Endothelial cell of umbilical vein (primary cell): ENCODE measurements at regions not wholly inside any gene's neighbourhood (a gene's known extent, or its start where the extent isn't known, plus 50 kb on each side); places are given as distances from the start of the nearest gene placed in this dataset.

Experiments used
- BruUV-seq: library from RNA; stranded (reverse); fragments of 400-500 nt; replicated peaks from 2 replicates; lab custom pipeline; 2021; lab: Mats Ljungman, UMichigan
- CTCF ChIA-PET: fragments of 300-600, 350-600 bp; sonication (Branson Sonifier 250); formaldehyde crosslinking; loops from one replicate; lab custom pipeline; 2021; ENCODE audit warnings: antibody characterized with exemption, inconsistent platforms; lab: Charles Lee
- POLR2A ChIA-PET: fragments of 300-600, 350-600 bp; sonication (Branson Sonifier 250); formaldehyde crosslinking; loops from one replicate; lab custom pipeline; 2021; ENCODE audit warnings: antibody characterized with exemption, inconsistent platforms; lab: Charles Lee
- DNase-seq: peaks from one replicate; pipeline ENCODE4 v3.0.0-alpha.2; 2011; ENCODE audit warnings: low read depth, low spot score
- FAIRE-seq: peaks from 2 replicates; lab custom pipeline; 2011; peaks lifted over from hg19 to GRCh38; lab: Jason Lieb, UNC
- H2AFZ ChIP-seq: 2 replicates; pipeline ENCODE4 v1.6.0; 2012; ENCODE audit warnings: low read depth, low read length, control low read depth, inconsistent platforms
- H3K27ac ChIP-seq: 2 replicates; pipeline ENCODE4 v1.5.1; 2011; ENCODE audit warnings: low read depth, mild to moderate bottlenecking, control low read depth, low read length, moderate library complexity; ENCODE audit not compliant: insufficient read depth
- H3K27me3 ChIP-seq, 2 experiments: 2 replicates each; pipeline versions ENCODE4 v1.6.0 to v1.6.1; 2011; ENCODE audit warnings: low read length in 2 of 2, mixed read lengths in 1 of 2; ENCODE audit not compliant: control insufficient read depth in 2 of 2, insufficient read depth in 2 of 2
- H3K36me3 ChIP-seq, 2 experiments: 2 replicates in 1 of 2; 3 replicates in 1 of 2; pipeline ENCODE4 v1.5.1; 2011; ENCODE audit warnings: low read length in 2 of 2, mild to moderate bottlenecking in 1 of 2, moderate library complexity in 1 of 2; ENCODE audit not compliant: control insufficient read depth in 2 of 2, insufficient read depth in 2 of 2; ENCODE audit errors: extremely low read depth in 1 of 2
- H3K4me1 ChIP-seq: 3 replicates; pipeline ENCODE4 v1.5.1; 2011; ENCODE audit warnings: mild to moderate bottlenecking, low read length; ENCODE audit not compliant: control insufficient read depth, insufficient read depth; ENCODE audit errors: extremely low read depth
- H3K4me2 ChIP-seq: 2 replicates; pipeline ENCODE4 v1.6.1; 2011; ENCODE audit warnings: low read length, control low read depth, mixed read lengths; ENCODE audit not compliant: insufficient read depth
- H3K4me3 ChIP-seq, 3 experiments: fragments of 200-600 bp in 1 of 3; sonication (generic), shearing (Covaris generic) in 1 of 3; replicated peaks in 1 of 3; 2 replicates each; pipeline ENCODE4 v1.5.1; 2011 to 2016; ENCODE audit warnings: control low read depth in 3 of 3, low read length in 3 of 3, mild to moderate bottlenecking in 2 of 3, inconsistent platforms in 1 of 3, low read depth in 1 of 3, moderate library complexity in 1 of 3; ENCODE audit not compliant: insufficient read depth in 1 of 3
- H3K79me2 ChIP-seq: 2 replicates; pipeline ENCODE4 v1.6.0; 2012; ENCODE audit warnings: low read length, inconsistent platforms; ENCODE audit not compliant: control insufficient read depth, insufficient read depth
- H3K9ac ChIP-seq: replicated peaks from 2 replicates; pipeline ENCODE3; 2011; ENCODE audit warnings: low read length, control low read depth; ENCODE audit not compliant: insufficient read depth; ENCODE audit errors: extremely low read depth
- H3K9me1 ChIP-seq: replicated peaks from 3 replicates; pipeline ENCODE4 v1.6.0; 2011; ENCODE audit warnings: mild to moderate bottlenecking, low read length; ENCODE audit not compliant: control insufficient read depth, insufficient read depth; ENCODE audit errors: extremely low read depth
- H3K9me3 ChIP-seq: replicated peaks from 2 replicates; pipeline ENCODE4 v1.5.1; 2012; ENCODE audit warnings: low read length, inconsistent platforms; ENCODE audit not compliant: control insufficient read depth, insufficient read depth
- H4K20me1 ChIP-seq: replicated peaks from 2 replicates; pipeline ENCODE3; 2011; ENCODE audit warnings: mild to moderate bottlenecking, low read length; ENCODE audit not compliant: control insufficient read depth, insufficient read depth; ENCODE audit errors: extremely low read depth
- CTCF ChIP-seq, 2 donors: IDR thresholded peaks; 1 replicate in 1 of 2; 2 replicates in 1 of 2; pipeline ENCODE4 v1.5.1; 2011; ENCODE audit warnings: low read length in 2 of 2, mild to moderate bottlenecking in 2 of 2, moderate library complexity in 2 of 2, control low read depth in 1 of 2, inconsistent platforms in 1 of 2, low read depth in 1 of 2; ENCODE audit not compliant: insufficient read depth in 1 of 2; ENCODE audit errors: extremely low read depth in 1 of 2
- EZH2 ChIP-seq: IDR thresholded peaks from 2 replicates; pipeline ENCODE4 v1.6.1; 2012; ENCODE audit warnings: borderline replicate concordance, low read depth, mild to moderate bottlenecking, moderate library complexity, low read length, inconsistent platforms; ENCODE audit not compliant: severe bottlenecking
- FOS ChIP-seq: IDR thresholded peaks from 2 replicates; pipeline ENCODE4 v1.6.1; 2011; ENCODE audit warnings: mild to moderate bottlenecking, low read length, moderate library complexity, borderline replicate concordance; ENCODE audit not compliant: insufficient read depth
- GATA2 ChIP-seq: IDR thresholded peaks from 2 replicates; pipeline ENCODE4 v1.7.0; 2011; ENCODE audit warnings: low read depth, mild to moderate bottlenecking, moderate library complexity, mixed read lengths, low read length; ENCODE audit not compliant: insufficient read length, insufficient read depth
- JUN ChIP-seq: IDR thresholded peaks from 2 replicates; pipeline ENCODE4 v1.6.1; 2011; ENCODE audit warnings: borderline replicate concordance, low read depth; ENCODE audit not compliant: insufficient read length, insufficient read depth
- MAX ChIP-seq: IDR thresholded peaks from 2 replicates; pipeline ENCODE4 v1.6.1; 2011; ENCODE audit not compliant: insufficient read depth, insufficient read length
- MYC ChIP-seq: IDR thresholded peaks from one replicate; pipeline ENCODE4 v1.6.1; 2011; ENCODE audit warnings: mild to moderate bottlenecking, low read depth, low read length
- POLR2A ChIP-seq: IDR thresholded peaks from 2 replicates; pipeline ENCODE4 v1.6.1; 2012; ENCODE audit warnings: low read depth, mild to moderate bottlenecking, control low read depth, low read length
- POLR2AphosphoS5 ChIP-seq: IDR thresholded peaks from 2 replicates; pipeline ENCODE4 v1.6.1; 2012; ENCODE audit warnings: low read depth, mild to moderate bottlenecking, control low read depth, low read length, moderate library complexity; ENCODE audit not compliant: insufficient read depth
- dilution Hi-C: fragments of 300-500 bp; cut with MboI; formaldehyde crosslinking; loops from one replicate; pipeline ENCODE4 v1.15.0; 2019; ENCODE audit warnings: low sequenced_read_pairs; ENCODE audit not compliant: extremely low pct_ligation_motif_present
- intact Hi-C: fragments of 100-400 bp; cut with micrococcal nuclease; formaldehyde crosslinking; loops from one replicate; pipeline ENCODE4 v1.10.0; 2022

- no peak overlapping the region for H3K9ac ChIP-seq
- no peak for DNase-seq
- no peak for FAIRE-seq
- no peaks in the 10 kb centered on the region for H3K36me3 ChIP-seq
- H4K20me1 ChIP-seq, result no peaks in the 10 kb centered on the region
- H2AFZ ChIP-seq, result no peak overlapping the region
- H3K4me1 ChIP-seq, result no peaks in the 10 kb centered on the region
- H3K4me3 ChIP-seq, result no peak overlapping the region
- intact Hi-C loops, result no loop called here
- no peaks in the 10 kb centered on the region for H3K27me3 ChIP-seq
- H3K9me3 ChIP-seq, result no peaks in the 10 kb centered on the region
- H3K9me1 ChIP-seq, result no peaks in the 10 kb centered on the region
- no peak overlapping the region for H3K4me2 ChIP-seq
- CTCF ChIA-PET, result no interaction called here
- TF ChIP-seq GATA2, result no peak
- no peak for TF ChIP-seq POLR2A
- TF ChIP-seq MYC, result no peak
- TF ChIP-seq CTCF (IDR thresholded peaks at IDR 0.05; ENCODE audit: extremely low read depth in 1 of 2, insufficient read depth in 1 of 2, low read depth in 1 of 2, low read length in 2 of 2), result no peak
- TF ChIP-seq JUN, result no peak
- TF ChIP-seq MAX, result no peak
- no peak for TF ChIP-seq FOS
- TF ChIP-seq EZH2, result no peak
- TF ChIP-seq POLR2AphosphoS5, result no peak
- dilution Hi-C loops, result no loop called here
- POLR2A ChIA-PET, result no interaction called here
- no peak overlapping the region for H3K27ac ChIP-seq
- H3K79me2 ChIP-seq, result no peaks in the 10 kb centered on the region
- no TSS peak for BruUV-seq
Observed at GRCh38 chr18:66979009-66979408, 375.1 kb upstream of the CDH19 start.
